SK-N-MC (cell line): ENCODE measurements at regions not wholly inside any gene's neighbourhood (a gene's known extent, or its start where the extent isn't known, plus 50 kb on each side); places are given as distances from the start of the nearest gene placed in this dataset.

Source experiments
- EZH2 ChIP-seq: fragments of 200-600 bp; sonication (generic); IDR thresholded peaks from one replicate; pipeline ENCODE4 v1.6.1; 2017; ENCODE audit warnings: antibody characterized with exemption
- POLR2AphosphoS5 ChIP-seq: IDR thresholded peaks from 2 replicates; pipeline ENCODE4 v1.6.1; 2012; ENCODE audit warnings: mild to moderate bottlenecking, low read depth, low read length, borderline replicate concordance

DNA sequence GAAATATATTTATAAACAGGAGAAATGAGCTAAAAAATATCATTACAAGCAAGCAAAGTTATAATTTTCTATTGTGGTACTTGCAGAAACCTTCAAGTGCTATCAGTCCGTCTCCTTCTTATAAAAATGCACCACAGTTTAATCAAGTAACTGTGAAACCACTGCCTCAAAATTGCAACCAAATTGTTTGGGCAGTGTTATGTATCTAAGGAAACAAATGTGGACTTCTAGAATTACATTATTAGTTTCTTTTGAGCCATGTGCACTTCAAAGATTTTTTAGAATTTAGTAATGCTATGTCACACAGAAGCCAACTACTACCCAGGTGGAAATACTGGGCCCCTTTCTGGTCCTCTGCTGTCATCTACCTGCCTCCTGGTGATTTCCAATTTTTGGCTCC lies 495.6 kb downstream of the NYAP2 start:
- TF ChIP-seq POLR2AphosphoS5 = no peak
- no peak for TF ChIP-seq EZH2
